ENCODE measurements at regions not wholly inside any gene's neighbourhood (a gene's known extent, or its start where the extent isn't known, plus 50 kb on each side); places are given as distances from the start of the nearest gene placed in this dataset.

- Histone ChIP-seq H3K4me3 (ENCODE audit: low read length) (no peak overlapping the region), H3K36me3 (ENCODE audit: control insufficient read depth, insufficient read depth, low read length) (no peaks in the 10 kb centered on the region), H3K9me3 (ENCODE audit: control insufficient read depth, low read depth, low read length) (no peaks in the 10 kb centered on the region), H3K27me3 (ENCODE audit: control insufficient read depth, insufficient read depth, low read length) (no peaks in the 10 kb centered on the region), H3K27ac (ENCODE audit: low read length) (no peak overlapping the region), H3K4me1 (ENCODE audit: control insufficient read depth, insufficient read depth, low read length) (no peaks in the 10 kb centered on the region)
- 60% methylated on average over 1 of the region's 10 CpGs for WGBS (ENCODE audit: insufficient coverage, low lambda C conversion rate)
- no peak for DNase-seq
These were observed 495.2 kb downstream of the GLRX3 start for GRCh38 chr10:130631142-130632096.

- Histone ChIP-seq H3K4me3 (ENCODE audit: low read length) (no peak overlapping the region), H3K4me1 (ENCODE audit: control insufficient read depth, insufficient read depth, low read length) (no peaks in the 10 kb centered on the region), H3K9me3 (ENCODE audit: control insufficient read depth, low read depth, low read length) (no peaks in the 10 kb centered on the region), H3K27me3 (ENCODE audit: control insufficient read depth, insufficient read depth, low read length) (no peaks in the 10 kb centered on the region), H3K27ac (ENCODE audit: low read length) (no peak overlapping the region), H3K36me3 (ENCODE audit: control insufficient read depth, insufficient read depth, low read length) (no peaks in the 10 kb centered on the region)
- WGBS (ENCODE audit: insufficient coverage, low lambda C conversion rate) = no CpG with 5 or more reads among the region's 4 CpGs
- no peak for DNase-seq
These were observed 498.6 kb downstream of the GLRX3 start for GRCh38 chr10:130634816-130635215.

GRCh38 chr10:130635528-130635927 lies 499.3 kb downstream of the GLRX3 start:
- no CpG with 5 or more reads among the region's 9 CpGs for WGBS (ENCODE audit: insufficient coverage, low lambda C conversion rate)

GRCh38 chr10:130636313-130636930 lies 500.2 kb downstream of the GLRX3 start:
- Histone ChIP-seq H3K9me3 (ENCODE audit: control insufficient read depth, low read depth, low read length) (no peaks in the 10 kb centered on the region), H3K36me3 (ENCODE audit: control insufficient read depth, insufficient read depth, low read length) (no peaks in the 10 kb centered on the region), H3K27me3 (ENCODE audit: control insufficient read depth, insufficient read depth, low read length) (no peaks in the 10 kb centered on the region), H3K27ac (ENCODE audit: low read length) (no peak overlapping the region), H3K4me1 (ENCODE audit: control insufficient read depth, insufficient read depth, low read length) (no peaks in the 10 kb centered on the region), H3K4me3 (ENCODE audit: low read length) (no peak overlapping the region)
- no peak for DNase-seq
- WGBS (ENCODE audit: insufficient coverage, low lambda C conversion rate) = 88% methylated on average over 2 of the region's 6 CpGs

More at GRCh38 chr10:130635528-130635927, 499.3 kb downstream of the GLRX3 start:
- Histone ChIP-seq H3K36me3 (ENCODE audit: control insufficient read depth, insufficient read depth, low read length) (no peaks in the 10 kb centered on the region), H3K4me3 (ENCODE audit: low read length) (no peak overlapping the region), H3K27me3 (ENCODE audit: control insufficient read depth, insufficient read depth, low read length) (no peaks in the 10 kb centered on the region), H3K9me3 (ENCODE audit: control insufficient read depth, low read depth, low read length) (no peaks in the 10 kb centered on the region), H3K4me1 (ENCODE audit: control insufficient read depth, insufficient read depth, low read length) (no peaks in the 10 kb centered on the region), H3K27ac (ENCODE audit: low read length) (no peak overlapping the region)
- DNase-seq = no peak

- no peak for DNase-seq
- Histone ChIP-seq H3K36me3 (ENCODE audit: control insufficient read depth, insufficient read depth, low read length) (no peaks in the 10 kb centered on the region), H3K4me1 (ENCODE audit: control insufficient read depth, insufficient read depth, low read length) (no peaks in the 10 kb centered on the region), H3K27ac (ENCODE audit: low read length) (no peak overlapping the region), H3K27me3 (ENCODE audit: control insufficient read depth, insufficient read depth, low read length) (no peaks in the 10 kb centered on the region), H3K4me3 (ENCODE audit: low read length) (no peak overlapping the region), H3K9me3 (ENCODE audit: control insufficient read depth, low read depth, low read length) (no peaks in the 10 kb centered on the region)
- WGBS (ENCODE audit: insufficient coverage, low lambda C conversion rate) = 50% methylated on average over 2 of the region's 4 CpGs
These were observed 501.0 kb downstream of the GLRX3 start for GRCh38 chr10:130637089-130637676.

- no peak overlapping the region for H3K27ac ChIP-seq (ENCODE audit: low read length)
- no peaks in the 10 kb centered on the region for H3K4me1 ChIP-seq (ENCODE audit: control insufficient read depth, insufficient read depth, low read length)
- DNase-seq = no peak
- H3K36me3 ChIP-seq (ENCODE audit: control insufficient read depth, insufficient read depth, low read length) = no peaks in the 10 kb centered on the region
- H3K27me3 ChIP-seq (ENCODE audit: control insufficient read depth, insufficient read depth, low read length) = no peaks in the 10 kb centered on the region
- H3K9me3 ChIP-seq (ENCODE audit: control insufficient read depth, low read depth, low read length) = no peaks in the 10 kb centered on the region
- no peak overlapping the region for H3K4me3 ChIP-seq (ENCODE audit: low read length)
- WGBS (ENCODE audit: insufficient coverage, low lambda C conversion rate) = no CpG with 5 or more reads among the region's 4 CpGs
These were observed 502.8 kb downstream of the GLRX3 start for GRCh38 chr10:130638991-130639390.

- H3K4me3 ChIP-seq (ENCODE audit: low read length) = no peak overlapping the region
- WGBS (ENCODE audit: insufficient coverage, low lambda C conversion rate) = 96% methylated on average over 3 of the region's 4 CpGs
- no peak for DNase-seq
- no peak overlapping the region for H3K27ac ChIP-seq (ENCODE audit: low read length)
- H3K4me1 ChIP-seq (ENCODE audit: control insufficient read depth, insufficient read depth, low read length) = no peaks in the 10 kb centered on the region
- no peaks in the 10 kb centered on the region for H3K27me3 ChIP-seq (ENCODE audit: control insufficient read depth, insufficient read depth, low read length)
- H3K9me3 ChIP-seq (ENCODE audit: control insufficient read depth, low read depth, low read length) = no peaks in the 10 kb centered on the region
- no peaks in the 10 kb centered on the region for H3K36me3 ChIP-seq (ENCODE audit: control insufficient read depth, insufficient read depth, low read length)
These were observed 506.7 kb downstream of the GLRX3 start for GRCh38 chr10:130642926-130643325.

- no peaks in the 10 kb centered on the region for H3K27me3 ChIP-seq (ENCODE audit: control insufficient read depth, insufficient read depth, low read length)
- no peaks in the 10 kb centered on the region for H3K9me3 ChIP-seq (ENCODE audit: control insufficient read depth, low read depth, low read length)
- no peak overlapping the region for H3K4me3 ChIP-seq (ENCODE audit: low read length)
- H3K36me3 ChIP-seq (ENCODE audit: control insufficient read depth, insufficient read depth, low read length) = no peaks in the 10 kb centered on the region
- no peak overlapping the region for H3K27ac ChIP-seq (ENCODE audit: low read length)
- WGBS (ENCODE audit: insufficient coverage, low lambda C conversion rate) = 100% methylated on average over 1 of the region's 6 CpGs
- no peak for DNase-seq
- H3K4me1 ChIP-seq (ENCODE audit: control insufficient read depth, insufficient read depth, low read length) = no peaks in the 10 kb centered on the region
These were observed 511.1 kb downstream of the GLRX3 start for GRCh38 chr10:130647341-130647740.

GRCh38 chr10:130648807-130649206 lies 512.6 kb downstream of the GLRX3 start:
- Histone ChIP-seq H3K36me3 (ENCODE audit: control insufficient read depth, insufficient read depth, low read length) (no peaks in the 10 kb centered on the region), H3K27ac (ENCODE audit: low read length) (no peak overlapping the region), H3K4me3 (ENCODE audit: low read length) (no peak overlapping the region), H3K4me1 (ENCODE audit: control insufficient read depth, insufficient read depth, low read length) (no peaks in the 10 kb centered on the region), H3K9me3 (ENCODE audit: control insufficient read depth, low read depth, low read length) (no peaks in the 10 kb centered on the region), H3K27me3 (ENCODE audit: control insufficient read depth, insufficient read depth, low read length) (no peaks in the 10 kb centered on the region)
- DNase-seq = no peak
- no CpG with 5 or more reads among the region's 10 CpGs for WGBS (ENCODE audit: insufficient coverage, low lambda C conversion rate)

- H3K36me3 ChIP-seq (ENCODE audit: control insufficient read depth, insufficient read depth, low read length) = no peaks in the 10 kb centered on the region
- H3K27ac ChIP-seq (ENCODE audit: low read length) = no peak overlapping the region
- H3K4me1 ChIP-seq (ENCODE audit: control insufficient read depth, insufficient read depth, low read length) = no peaks in the 10 kb centered on the region
- H3K27me3 ChIP-seq (ENCODE audit: control insufficient read depth, insufficient read depth, low read length) = no peaks in the 10 kb centered on the region
- no peak overlapping the region for H3K4me3 ChIP-seq (ENCODE audit: low read length)
- no peak for DNase-seq
- H3K9me3 ChIP-seq (ENCODE audit: control insufficient read depth, low read depth, low read length) = no peaks in the 10 kb centered on the region
- no CpG with 5 or more reads among the region's 5 CpGs for WGBS (ENCODE audit: insufficient coverage, low lambda C conversion rate)
These were observed 516.4 kb downstream of the GLRX3 start for GRCh38 chr10:130652544-130652943.
